ENCODE measurements at regions not wholly inside any gene's neighbourhood (a gene's known extent, or its start where the extent isn't known, plus 50 kb on each side); places are given as distances from the start of the nearest gene placed in this dataset.

DNA sequence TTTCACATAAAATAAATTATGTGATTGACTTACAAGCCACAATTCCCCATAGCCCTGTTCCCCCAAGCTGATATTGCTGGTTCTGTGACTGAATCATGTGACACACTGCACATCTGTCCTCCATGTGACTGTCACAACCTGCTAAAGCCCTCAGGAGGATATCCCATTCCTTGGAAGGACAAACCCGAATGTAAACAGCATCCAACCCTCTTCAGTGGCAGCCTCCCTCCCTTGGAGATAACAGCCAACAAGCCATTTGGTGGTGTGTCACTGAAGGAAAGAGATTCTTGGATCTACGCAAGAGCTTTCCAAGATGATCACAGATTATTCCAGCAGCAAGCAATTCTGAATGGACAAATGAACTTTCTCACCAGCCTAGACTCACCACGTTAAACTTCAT, 153.9 kb upstream of the TIAM1 start:
- DNase-seq, result no peak

DNA sequence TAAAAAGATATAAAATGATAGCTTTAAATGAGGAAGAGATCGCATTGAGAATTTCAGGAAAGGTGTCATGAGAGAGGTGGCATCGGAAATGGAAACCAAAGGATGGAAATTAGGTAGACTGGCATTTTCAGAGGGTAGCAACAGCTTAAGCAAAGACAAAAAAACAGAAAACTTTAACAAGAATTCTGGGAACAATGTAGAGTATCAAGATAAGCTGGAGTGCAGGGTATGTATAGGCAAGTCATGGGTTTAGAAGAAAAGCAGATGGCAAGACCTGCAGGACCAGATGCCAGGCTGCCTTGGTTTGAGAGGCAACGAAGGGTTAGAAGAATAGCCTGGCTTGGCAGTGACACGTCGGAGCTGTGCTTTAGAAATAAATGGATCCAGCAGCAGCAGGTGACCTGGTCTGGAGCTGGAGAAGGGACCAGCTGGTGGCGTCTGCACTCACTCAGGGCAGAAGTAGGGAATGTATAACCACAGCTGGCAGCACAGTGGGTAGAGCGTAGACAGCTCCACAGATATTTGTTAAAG, 149.4 kb upstream of the TIAM1 start:
- no peak for DNase-seq

DNA sequence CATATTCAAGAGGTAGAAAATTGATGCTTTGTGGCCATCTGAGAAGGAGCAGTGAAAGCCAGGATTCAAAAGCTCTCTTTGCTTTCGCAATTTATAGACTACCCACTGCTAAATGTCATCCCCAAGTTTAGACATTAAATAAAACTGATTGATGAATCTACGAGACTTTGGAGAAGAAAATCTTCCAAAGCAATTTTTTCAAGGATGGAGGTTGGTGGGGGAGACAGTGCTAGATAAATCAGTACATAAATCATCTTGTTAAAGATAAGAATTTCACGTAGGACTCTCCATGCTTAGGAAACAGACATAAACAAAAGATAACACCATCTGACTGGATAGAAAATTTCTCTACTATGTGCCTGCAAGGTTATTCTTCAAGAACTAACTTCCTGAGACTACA, 147.6 kb upstream of the TIAM1 start:
- no peak for DNase-seq

DNA sequence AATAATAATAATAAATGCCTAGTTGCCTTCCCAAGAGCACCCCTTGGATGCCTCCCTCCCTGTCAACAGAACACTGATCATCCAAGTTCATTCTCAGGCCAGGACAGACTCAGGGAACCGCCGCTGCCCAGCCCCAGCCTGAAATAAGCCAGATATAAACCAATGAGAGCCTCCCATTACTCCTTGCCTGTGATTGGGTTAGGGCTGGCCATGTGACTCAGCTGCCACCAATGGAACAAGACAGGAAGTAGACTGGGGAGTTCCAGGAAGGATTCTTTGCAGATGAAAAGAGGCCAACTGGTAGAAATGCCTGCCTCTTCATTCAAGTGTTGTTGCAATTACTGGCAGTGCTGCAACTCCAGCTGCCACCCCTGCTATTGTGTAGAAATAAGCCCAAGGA, 146.4 kb upstream of the TIAM1 start:
- DNase-seq, result no peak

DNA sequence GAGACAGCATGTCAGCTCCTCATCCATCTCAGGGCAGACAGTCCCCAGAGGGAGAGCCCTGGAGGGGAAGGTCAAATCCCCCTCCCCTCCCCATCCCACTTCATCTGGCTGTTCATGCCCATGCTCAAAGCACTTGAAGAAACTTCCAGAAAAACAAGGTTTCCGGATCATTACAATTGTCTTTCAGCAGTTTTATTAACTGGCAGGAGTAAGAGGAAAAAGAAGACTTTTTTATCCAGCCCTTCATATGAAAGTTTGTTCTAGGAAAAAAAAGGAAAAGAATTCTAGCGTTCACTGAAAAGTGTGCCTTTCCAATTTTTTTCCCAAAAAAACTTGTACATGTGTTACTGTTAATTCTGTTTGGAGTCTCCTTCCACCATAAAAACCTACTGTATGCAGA, 145.7 kb upstream of the TIAM1 start:
- no peak for DNase-seq

DNA sequence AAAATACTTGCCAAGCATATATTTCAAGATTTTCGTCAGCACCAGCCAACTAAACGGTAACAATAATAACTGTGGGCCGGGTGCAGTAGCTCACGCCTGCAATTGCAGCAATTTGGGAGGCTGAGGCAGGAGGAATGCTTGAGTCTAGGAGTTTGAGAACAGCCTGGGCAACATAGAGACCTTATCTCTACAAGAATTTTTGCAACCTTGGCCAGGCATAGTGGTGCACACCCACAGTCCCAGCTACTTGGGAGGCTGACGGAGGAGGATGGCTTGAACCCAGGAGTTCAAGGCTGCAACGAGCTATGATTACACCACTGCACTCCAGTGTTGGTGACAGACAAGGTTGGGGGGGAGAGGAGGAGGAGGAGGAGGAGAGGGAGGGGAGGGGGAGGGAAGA, 145.0 kb upstream of the TIAM1 start:
- no peak for DNase-seq

DNA sequence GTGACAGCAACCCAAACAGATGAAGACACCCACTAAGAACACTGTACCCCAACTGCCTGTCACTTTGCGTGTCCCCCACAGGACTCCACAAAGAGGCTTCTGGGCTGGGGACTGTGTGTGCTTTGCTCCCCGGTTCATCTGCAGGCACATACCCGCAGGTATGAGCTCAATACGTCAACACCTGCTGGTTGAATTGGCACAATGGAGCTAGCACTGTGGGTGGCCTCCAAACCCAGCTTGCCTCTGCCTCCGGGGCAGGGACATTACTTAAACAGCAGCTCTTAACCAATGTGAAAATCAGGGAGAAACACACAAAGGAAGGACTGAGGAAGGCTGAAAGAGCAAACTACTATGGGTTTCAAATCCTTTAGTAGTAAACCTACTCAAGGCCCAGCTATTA, 140.2 kb upstream of the TIAM1 start:
- DNase-seq, result no peak

DNA sequence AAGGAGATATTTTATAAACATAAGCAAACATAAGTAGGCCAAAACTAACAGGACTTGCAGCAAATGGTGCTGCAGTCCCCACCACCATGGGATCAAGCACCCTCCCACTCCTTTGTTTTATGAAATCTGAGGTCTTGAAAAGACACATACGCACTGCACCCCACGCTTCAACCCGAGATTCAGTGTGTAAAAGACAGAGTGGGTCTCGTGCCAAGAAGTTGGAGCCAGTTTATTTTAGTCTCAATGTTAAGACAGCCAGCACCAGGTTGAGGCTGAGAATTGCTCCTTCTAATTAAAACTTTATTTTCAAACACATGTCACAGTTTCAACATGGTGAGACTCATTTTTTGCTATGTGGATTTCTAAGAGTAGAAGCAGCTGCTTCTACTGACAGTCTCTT, 139.1 kb upstream of the TIAM1 start:
- DNase-seq, result no peak

DNA sequence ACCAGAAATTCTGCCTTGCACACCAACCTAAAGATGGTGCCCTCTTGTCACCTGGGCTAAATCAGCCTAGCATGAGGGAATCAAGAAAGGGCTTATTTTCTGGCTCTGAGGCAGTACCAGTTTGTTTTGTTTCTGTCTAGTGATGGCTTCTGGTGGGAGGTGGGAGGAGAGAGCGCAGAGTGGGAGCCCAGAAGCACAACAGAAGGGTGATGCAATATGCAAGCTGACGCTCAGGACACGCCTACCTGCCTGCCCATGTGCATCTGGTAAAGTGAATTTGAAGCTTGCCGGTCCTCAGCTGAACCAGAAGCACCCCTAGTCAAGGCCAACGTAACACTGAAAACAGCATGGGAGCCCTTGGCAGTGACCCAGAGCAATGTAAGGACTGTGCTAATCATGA, 138.4 kb upstream of the TIAM1 start:
- no peak for DNase-seq

DNA sequence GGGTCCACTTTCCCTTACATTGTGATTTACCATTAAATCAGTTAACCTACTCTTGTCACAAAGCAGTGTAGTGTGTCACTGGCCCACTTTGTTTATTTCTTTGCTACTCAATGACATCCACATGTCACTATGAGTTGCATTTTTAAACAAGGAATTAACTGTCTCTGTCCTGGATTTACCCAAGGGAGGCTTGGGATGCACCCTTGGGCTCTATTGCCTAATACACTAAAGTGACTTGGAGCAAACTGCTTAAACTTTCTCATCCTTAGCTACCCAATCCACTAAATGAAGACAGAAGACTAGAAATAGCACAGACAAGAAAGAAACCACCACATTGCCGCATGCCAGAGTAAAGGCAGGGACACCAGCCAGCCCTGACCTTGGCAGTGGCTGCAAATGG, 136.2 kb upstream of the TIAM1 start:
- no peak for DNase-seq

DNA sequence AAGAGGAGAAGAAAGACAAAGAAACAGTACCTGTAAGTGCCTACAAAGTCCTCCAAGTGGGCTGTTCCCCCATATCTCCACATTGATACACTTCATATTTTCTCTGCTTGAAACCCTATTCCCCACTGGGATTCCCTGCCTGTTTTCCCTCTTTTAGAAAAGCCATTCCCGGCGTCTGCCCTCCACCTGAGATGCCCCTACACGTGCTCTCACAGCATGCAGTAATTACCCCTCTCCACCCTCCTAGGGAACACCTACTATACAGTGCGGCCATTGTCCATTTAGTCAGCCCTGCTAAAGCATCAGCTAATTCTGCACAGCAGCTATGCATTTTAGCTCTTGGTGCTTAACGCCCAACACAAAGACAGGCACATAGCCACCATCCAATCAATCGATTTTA, 135.7 kb upstream of the TIAM1 start:
- DNase-seq, result no peak

DNA sequence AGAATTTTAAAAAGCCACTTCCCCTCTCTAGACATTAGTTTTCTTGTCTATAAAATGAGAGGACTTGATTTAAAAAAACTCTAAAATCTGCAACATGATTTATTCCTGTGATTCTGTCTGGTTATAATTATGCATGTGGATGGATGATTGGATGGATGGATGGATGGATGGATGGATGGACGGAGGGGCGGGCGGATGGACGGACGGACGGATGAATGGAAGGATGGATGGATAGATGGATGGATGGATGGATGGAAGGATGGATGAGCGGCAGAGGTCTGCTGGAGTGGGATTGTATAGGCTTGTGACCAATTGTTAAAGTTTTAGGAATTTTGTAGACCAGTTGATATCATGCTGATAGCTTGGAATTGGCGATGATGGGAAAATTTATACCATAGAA, 135.2 kb upstream of the TIAM1 start:
- DNase-seq, result no peak

DNA sequence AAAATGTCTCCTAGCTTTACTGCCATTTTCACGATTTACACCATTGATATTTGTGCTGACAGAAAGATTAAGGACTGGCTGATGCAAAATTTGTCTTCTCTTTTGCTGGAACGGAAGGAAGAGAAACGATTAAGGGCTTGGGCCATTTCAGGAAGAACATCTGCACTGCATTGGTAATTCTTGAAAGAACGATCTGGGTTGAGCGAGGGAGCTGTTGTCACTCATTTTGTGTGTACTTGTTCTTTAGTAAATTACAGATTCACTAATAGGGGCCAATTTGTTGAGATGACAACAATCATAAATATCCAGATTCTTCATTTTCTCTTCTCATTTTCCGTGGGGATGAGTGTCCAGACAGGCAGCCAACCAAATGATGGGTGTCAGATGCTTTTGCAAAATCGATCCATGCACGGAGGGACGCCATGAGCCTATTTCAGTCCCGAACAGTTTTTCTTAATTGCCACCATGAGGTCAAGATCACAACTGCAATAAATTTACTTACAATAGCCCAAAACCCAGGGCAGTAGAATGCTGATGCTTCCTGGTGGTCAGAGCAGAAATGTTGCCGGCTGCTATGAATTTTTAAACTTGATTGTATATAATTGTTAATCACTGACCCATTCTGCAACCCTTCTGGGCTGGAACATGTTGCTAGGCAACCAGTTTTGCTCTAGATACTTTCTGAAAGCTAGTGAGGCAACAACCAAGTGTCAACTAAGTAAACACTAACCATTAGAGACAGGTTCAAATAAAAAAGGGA, 132.4 kb upstream of the TIAM1 start:
- no peak for DNase-seq

DNA sequence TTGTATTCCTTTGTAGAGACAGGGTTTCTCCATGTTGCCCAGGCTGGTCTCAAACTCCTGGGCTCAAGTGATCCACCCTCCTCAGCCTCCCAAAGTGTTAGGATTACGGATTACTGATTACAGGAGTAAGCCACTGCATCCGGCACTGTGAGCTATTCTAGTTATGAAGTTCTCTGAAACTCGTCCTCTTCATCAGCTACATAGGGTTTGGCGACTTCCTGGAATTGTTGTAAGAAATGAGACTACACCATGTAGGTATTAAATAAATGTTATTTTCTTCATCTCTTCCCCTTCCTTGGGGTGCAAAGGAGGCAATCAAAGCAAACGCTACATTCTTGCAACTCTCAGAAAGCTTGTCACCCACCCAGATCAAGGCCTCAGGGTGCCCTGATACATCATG, 131.2 kb upstream of the TIAM1 start:
- no peak for DNase-seq

DNA sequence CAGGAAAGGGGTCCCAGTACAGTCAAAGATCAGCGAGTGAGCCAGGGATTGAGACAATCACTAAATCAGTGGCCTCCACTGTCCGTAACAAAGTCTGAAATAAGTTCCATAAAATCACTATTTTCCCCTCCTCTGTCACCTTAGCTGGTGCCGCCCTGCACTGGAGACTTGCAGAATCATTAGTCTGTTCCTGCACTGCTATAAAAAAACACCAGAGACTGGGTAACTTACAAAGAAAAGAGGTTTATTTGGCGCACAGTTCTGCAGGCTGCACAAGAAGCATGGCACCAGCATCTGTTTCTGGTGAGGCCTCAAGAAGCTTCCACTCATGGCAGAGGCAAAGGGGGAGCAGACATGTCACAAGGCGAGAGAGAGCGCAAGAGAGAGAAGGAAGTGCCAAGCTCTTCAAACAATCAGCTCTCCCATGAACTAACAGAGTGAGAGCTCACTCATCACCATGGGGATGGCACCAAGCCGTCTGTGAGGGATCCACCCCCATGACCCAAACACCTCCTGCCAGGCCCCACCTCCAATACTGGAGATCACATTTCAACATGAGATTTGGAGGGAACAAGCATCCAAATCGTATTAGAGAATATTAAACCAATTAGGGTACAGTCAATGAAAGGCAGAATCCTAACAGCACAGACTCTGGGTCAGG, 129.8 kb upstream of the TIAM1 start:
- no peak for DNase-seq

DNA sequence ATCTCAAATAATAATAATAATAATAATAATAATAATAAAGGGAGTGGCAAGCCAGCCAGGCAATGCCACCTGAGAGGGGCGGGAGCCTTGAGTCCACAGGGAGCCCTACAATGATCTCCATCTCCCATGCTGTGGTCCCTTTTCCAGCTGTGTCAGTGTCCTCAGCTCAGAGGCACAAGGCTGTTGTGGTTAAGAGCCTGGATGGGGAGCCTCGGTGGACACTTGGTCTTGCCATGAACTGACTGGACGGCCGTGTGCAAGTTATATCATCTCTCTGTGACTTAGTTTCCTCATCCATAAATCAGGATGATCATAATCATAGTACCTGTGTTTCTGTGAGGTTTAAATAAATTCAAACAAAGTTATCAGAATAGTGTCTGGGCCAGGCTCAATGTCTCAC, 127.8 kb upstream of the TIAM1 start:
- DNase-seq, result no peak

DNA sequence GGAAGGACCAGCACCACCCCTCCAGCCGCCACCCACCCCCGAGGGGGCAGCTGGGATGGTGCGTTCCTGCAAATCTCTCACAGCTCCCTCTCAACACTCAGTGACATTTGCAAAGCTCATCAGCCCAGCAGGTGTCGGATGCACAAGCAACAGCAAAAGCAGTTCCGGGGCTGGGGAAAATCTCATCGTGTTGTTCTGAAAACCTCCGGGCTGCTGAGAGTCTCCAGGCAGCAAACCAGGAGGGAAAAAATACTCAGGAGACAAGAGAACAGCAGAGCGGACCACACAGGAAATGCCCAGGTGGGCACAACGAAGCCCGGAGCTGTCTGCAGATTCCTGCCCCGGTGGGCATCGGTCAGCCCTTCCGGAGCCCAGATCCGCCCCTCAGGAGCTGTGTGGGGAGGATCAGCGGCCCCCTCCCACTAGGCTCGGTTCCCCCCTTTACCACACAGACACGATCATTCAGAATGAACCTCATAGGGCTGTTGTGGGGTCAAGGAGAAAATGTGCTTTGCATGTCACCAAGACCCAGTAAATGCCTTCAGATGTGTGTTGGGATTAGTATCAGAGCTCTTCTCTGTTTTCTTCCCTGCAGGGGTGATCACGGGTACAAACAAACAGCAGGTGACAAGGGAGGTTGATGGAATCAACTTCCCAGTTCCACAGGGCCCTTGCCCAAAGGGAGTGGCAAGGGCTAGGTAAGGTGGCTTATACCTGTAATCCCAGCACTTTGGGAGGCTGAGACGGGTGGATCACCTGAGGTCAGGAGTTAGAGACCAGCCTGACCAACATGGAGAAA, 127.0 kb upstream of the TIAM1 start:
- no peak for DNase-seq

DNA sequence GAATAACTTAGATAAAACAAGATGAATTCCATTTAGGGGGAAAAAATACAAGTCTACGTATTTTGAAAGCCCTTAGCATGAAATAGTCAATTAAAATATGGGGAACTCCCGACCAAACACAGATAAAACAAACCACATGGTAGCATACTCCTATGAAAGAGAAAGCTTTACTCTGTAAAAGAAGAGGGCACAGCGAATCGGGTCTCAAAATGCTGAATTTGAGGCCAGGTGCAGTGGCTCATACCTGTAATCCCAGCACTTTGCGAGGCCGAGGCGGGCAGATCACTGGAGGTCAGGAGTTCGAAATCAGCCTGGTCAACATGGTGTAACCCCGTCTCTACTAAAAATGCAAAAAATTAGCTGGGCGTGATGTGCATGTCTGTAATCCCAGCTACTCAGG, 116.9 kb upstream of the TIAM1 start:
- DNase-seq, result no peak

DNA sequence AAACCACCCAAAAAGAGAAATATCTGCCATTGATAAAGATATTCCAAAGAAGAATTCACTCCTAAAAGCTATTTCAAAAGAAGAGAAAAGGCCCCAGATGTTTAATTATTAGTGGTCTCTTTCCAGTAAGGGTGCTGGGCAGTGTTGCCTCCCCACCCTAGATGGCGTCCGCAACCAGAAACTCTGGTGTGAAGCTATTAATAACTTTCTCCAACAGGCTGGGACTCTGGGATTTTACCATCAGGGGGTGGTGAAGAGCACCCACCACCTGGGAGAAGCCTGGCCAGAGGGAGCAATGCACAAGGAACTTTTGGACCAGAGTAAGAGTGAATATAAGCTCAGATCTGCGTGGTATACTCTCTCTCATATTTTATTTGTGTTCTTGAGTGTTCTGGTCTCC, 115.4 kb upstream of the TIAM1 start:
- no peak for DNase-seq

DNA sequence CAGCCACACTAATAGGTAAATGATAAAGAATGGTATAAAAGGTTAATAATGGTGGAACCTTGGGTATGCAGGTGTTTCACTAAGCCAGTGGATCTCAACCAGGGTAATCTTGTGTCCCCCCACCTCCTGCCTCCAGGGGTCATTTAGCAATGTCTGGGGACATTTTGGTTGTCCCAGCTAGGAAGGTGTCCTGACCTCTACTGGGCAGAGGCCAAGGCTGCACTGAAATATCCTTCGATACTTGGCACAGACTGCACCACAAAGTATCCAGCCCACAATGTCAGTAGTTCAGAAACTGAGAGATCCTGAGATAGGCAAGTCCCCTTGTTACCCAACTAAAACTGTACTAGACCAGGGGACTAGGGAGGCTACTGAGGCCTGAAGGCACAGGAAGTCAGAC, 113.6 kb upstream of the TIAM1 start:
- no peak for DNase-seq

DNA sequence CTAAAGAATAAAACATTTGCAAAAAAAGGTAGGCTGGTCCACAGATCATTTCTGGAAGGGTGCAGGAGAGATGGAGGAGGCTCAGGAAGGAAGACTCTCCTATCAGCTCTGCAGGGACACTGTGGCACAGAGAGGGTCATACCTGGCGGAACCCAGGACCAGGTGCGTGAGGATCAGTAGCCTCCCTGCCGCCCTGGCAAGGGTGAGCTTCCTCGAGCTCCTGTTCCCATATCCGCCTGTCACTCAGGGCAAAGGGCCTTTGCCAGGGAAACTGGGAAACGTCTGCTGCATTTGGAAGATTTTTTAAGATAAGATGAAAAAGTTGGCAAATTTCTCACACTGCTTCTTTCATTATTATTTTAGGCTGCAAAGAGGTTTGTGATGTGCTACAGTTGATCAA, 112.1 kb upstream of the TIAM1 start:
- DNase-seq, result no peak

DNA sequence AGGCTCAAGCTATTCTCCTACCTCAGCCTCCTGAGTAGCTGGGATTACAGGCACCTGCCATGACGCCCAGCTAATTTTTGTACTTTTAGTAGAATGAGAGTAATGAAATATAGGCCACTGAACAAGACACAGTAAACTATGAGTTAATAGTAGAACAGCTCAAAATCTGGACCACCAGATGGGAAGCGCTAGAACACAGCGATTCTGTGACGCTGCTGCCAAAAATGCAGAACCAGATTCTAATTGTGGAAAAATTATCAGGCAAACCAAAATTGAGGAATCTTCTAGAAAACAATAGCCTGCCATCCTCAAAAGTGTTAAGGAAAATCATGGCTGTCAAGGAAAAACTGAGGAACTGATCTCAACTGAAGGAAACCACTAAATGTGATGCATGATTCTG, 111.4 kb upstream of the TIAM1 start:
- DNase-seq, result no peak

DNA sequence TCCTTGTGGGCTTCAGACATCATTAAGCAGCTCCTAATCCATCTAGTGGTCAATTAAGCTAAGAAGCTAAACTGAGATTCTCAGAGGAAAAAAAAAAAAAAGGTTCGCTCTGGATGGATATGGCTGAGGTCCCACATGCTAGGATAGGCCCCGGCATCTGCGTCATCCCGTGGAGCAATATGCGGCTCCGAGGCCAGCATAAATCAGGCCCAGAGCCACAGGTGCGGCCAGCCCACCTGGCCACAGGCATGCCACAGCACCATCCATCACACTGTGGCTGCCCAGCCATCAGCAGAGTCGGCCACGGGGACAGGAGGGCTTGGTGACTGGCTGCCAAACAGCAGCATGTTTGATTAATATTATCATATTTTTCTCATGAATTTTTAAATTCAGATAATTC, 106.9 kb upstream of the TIAM1 start:
- no peak for DNase-seq

DNA sequence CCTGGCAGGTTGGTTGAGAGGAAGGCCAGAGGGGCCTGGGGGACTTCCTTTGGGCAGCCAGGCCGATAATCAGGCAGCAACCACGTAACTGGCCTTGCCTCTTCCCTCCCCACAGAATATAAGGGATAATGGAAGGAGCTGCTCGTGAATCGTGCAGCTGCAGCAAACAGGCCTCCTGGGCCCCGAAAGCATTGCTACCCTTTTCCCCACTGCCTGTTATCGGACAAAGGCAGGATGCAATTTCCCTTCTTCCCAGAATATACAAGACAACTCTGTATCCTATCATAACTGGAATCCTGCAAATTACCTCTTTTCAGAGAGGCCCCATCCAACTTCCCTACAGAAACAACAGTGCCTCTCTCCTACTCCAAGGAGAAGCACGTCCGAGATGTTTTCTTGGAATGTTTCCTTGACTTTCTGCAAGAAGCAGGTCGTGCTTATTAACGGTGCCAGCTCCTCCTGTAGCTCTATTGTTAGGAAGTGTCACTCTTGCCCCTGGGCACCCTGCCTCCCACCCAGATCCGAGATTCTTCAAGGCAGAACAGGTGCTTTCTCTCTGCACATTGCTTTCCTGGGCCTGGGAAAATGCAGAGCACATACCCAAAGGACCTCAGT, 106.0 kb upstream of the TIAM1 start:
- no peak for DNase-seq

Measured in suppressor macrophage treated with lipopolysaccharide for 4 hours (primary cell).